RKO (cell line): ENCODE measurements at regions not wholly inside any gene's neighbourhood (a gene's known extent, or its start where the extent isn't known, plus 50 kb on each side); places are given as distances from the start of the nearest gene placed in this dataset.
A peak's percentile ranks its signal among the peaks of the same experiment; 100 is the strongest.

Source experiments
- DNase-seq: peaks from one replicate; pipeline ENCODE4 v3.0.0-alpha.2; 2016; ENCODE audit warnings: low spot score

GRCh38 chr6:147035886-147036285 is 168.3 kb upstream of the STXBP5 start:
- DNase-seq: no peak

GRCh38 chr6:147037881-147038280 is 166.3 kb upstream of the STXBP5 start:
- DNase-seq: no peak

- no peak for DNase-seq
These were observed 163.9 kb upstream of the STXBP5 start for GRCh38 chr6:147040121-147040910.

- no peak for DNase-seq
These were observed 161.5 kb upstream of the STXBP5 start for GRCh38 chr6:147042679-147043078.

- DNase-seq: peak; percentile 3
These were observed 160.2 kb upstream of the STXBP5 start for GRCh38 chr6:147043994-147044477.

GRCh38 chr6:147046141-147046877 is 157.9 kb upstream of the STXBP5 start:
- DNase-seq: no peak

- no peak for DNase-seq
These were observed 155.3 kb upstream of the STXBP5 start for GRCh38 chr6:147048930-147049329.

GRCh38 chr6:147053311-147053921 is 150.8 kb upstream of the STXBP5 start:
- no peak for DNase-seq

GRCh38 chr6:147054158-147054557 is 150.1 kb upstream of the STXBP5 start:
- DNase-seq: no peak

- DNase-seq: no peak
These were observed 149.3 kb upstream of the STXBP5 start for GRCh38 chr6:147054871-147055270.

GRCh38 chr6:147055821-147056392 is 148.3 kb upstream of the STXBP5 start:
- no peak for DNase-seq

- DNase-seq: no peak
These were observed 147.0 kb upstream of the STXBP5 start for GRCh38 chr6:147057188-147057587.

- DNase-seq: no peak
These were observed 146.4 kb upstream of the STXBP5 start for GRCh38 chr6:147057705-147058342.

GRCh38 chr6:147058786-147059385 is 145.3 kb upstream of the STXBP5 start:
- no peak for DNase-seq

GRCh38 chr6:147060636-147061035 is 143.6 kb upstream of the STXBP5 start:
- DNase-seq: no peak

- no peak for DNase-seq
These were observed 143.0 kb upstream of the STXBP5 start for GRCh38 chr6:147061252-147061651.

- no peak for DNase-seq
These were observed 140.7 kb upstream of the STXBP5 start for GRCh38 chr6:147063469-147064031.

- no peak for DNase-seq
These were observed 138.4 kb upstream of the STXBP5 start for GRCh38 chr6:147065786-147066185.

- no peak for DNase-seq
These were observed 137.0 kb upstream of the STXBP5 start for GRCh38 chr6:147067184-147067583.

- DNase-seq: no peak
These were observed 132.4 kb upstream of the STXBP5 start for GRCh38 chr6:147071776-147072175.

GRCh38 chr6:147075381-147075780 is 128.8 kb upstream of the STXBP5 start:
- DNase-seq: no peak
